NCI-H1694 treated with DMSO at 0.1 percent for 48 hours (cell line): ENCODE measurements at regions not wholly inside any gene's neighbourhood (a gene's known extent, or its start where the extent isn't known, plus 50 kb on each side); places are given as distances from the start of the nearest gene placed in this dataset.
"Not testable (repeated sequence)": the region's sequence is repeated elsewhere in the genome, so short reads cannot be mapped to it uniquely, and the experiment has no call there.

ENCODE experiments used
- DNase-seq: peaks from one replicate; lab custom pipeline; 2025; lab: John Stamatoyannopoulos, UW

GRCh38 chr21:35565204-35565611 lies 495.1 kb downstream of the SETD4 start:
- DNase-seq, result no peak

GRCh38 chr21:35563885-35564451 lies 496.4 kb downstream of the SETD4 start:
- no peak for DNase-seq

- DNase-seq, result no peak
Measured at GRCh38 chr21:35562876-35563275, 497.4 kb downstream of the SETD4 start.

- DNase-seq, result no peak
Measured at GRCh38 chr21:35561116-35561515, 499.2 kb downstream of the SETD4 start.

GRCh38 chr21:35559829-35560225 lies 500.5 kb downstream of the SETD4 start:
- DNase-seq, result no peak

GRCh38 chr21:35559128-35559828 lies 501.0 kb downstream of the SETD4 start:
- no peak for DNase-seq

DNA sequence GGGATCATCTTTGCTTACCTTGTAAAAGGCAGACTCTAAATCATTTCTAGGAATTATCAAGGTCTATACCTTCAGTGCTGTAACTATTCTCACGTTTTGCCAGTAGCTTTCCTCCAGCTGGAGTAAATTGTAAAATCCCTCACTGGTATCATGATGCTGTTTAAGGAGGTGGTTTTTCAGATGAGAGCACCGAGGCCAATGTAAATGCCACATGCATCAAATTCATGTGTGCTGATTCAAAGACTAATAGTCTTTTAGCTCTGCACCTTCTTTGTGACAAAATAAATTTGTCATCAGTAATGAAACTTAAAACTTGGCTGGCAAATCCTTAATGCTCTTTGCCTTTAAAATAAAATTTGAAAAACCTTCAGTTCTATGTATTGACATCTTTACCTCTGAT lies 503.8 kb downstream of the SETD4 start:
- no peak for DNase-seq

GRCh38 chr21:35552483-35552882 lies 503.4 kb upstream of the RUNX1 start:
- not testable (repeated sequence) for DNase-seq

DNA sequence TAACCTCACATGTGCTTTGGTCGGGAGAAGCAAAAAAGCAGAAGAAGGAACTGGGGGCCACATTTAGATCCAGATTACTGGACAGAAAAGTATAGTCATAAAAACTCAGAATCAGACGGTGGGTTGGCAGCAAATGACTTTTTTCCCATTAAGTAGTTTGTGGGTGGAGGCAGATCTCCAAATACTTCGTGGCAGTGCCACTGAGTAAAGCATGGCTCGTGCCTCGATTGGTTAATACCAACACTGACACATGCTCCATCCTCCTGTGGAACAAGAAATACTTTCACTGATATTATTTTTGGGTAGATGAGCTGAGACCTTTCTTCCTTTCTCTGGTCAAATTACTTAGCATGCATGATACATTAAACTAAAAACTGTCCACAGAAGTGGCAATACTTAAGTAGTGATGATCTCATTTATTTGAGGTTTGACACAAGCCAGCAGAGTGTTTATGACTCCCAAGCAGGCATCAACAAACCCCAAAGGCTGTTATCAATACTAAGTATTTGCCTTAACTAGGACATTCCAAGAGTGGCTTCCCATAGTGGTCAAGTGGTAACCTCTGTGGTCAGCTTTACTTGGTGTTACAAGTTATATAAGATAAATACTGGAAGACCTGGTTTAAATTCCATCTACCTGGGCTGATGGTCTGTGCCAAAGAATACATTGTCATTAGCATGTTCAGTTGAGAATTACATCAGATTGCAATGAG lies 500.0 kb upstream of the RUNX1 start:
- DNase-seq, result no peak

- no peak for DNase-seq
Measured at GRCh38 chr21:35547946-35548774, 499.1 kb upstream of the RUNX1 start.

DNA sequence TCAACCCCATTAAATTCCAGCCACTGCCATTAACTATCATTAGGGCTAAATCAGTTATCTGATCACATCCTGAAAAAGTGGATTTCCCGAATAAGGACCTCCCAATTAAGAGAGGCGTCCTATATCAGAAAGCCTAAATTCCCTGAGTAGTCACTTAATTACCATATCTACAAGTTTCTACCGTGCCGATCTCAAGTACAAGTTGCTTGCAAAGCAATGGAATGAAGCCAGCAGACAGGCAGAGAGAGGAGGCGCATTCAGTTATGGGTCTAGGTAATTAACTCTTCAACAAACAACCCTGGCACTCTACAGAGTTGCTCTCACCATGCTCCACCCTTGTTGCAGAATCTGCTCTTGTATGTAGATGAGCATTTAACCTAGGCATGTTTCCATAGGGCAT lies 494.6 kb upstream of the RUNX1 start:
- no peak for DNase-seq

GRCh38 chr21:35540950-35541638 lies 492.0 kb upstream of the RUNX1 start:
- DNase-seq, result no peak

DNA sequence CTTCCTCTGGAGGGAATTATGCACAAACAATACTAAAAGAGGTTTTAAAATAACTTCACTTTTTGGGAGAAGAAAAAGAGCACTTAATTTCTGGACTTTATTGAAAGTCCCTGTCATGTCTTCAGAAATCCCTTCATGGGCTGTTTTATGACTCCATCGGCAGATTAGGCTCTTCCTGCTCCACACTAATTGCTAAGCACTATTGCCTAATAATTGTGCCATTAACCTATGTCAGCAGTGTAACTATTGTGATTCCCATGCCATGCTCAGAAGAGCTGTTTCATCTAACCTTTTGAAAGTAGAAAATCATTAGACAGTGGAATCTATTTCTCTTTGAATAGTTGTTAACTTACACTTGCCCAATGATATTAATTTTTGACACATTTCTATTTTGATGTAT lies 489.3 kb upstream of the RUNX1 start:
- DNase-seq, result no peak

GRCh38 chr21:35537604-35538003 lies 488.5 kb upstream of the RUNX1 start:
- no peak for DNase-seq

GRCh38 chr21:35533893-35534292 lies 484.8 kb upstream of the RUNX1 start:
- no peak for DNase-seq

DNA sequence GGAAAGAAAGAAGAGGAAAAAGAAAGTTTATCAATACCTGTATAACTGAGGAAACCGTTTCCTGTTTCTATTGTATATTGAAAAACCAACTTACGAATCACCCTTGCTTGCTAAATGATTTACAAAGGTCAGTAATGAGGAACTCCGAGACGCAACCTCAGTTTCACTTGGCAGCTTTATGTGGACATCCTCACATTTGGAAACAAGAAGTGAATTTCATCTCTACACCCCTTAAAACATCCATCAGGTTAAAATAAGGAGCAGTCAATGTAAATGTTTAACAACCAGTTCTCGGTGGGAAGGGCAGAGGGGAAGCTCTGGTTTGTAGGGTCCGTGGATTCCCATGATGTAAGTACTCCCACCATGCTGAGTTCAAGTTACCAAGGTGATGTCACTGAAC lies 481.7 kb upstream of the RUNX1 start:
- DNase-seq, result no peak

GRCh38 chr21:35529171-35529863 lies 480.2 kb upstream of the RUNX1 start:
- DNase-seq, result no peak

DNA sequence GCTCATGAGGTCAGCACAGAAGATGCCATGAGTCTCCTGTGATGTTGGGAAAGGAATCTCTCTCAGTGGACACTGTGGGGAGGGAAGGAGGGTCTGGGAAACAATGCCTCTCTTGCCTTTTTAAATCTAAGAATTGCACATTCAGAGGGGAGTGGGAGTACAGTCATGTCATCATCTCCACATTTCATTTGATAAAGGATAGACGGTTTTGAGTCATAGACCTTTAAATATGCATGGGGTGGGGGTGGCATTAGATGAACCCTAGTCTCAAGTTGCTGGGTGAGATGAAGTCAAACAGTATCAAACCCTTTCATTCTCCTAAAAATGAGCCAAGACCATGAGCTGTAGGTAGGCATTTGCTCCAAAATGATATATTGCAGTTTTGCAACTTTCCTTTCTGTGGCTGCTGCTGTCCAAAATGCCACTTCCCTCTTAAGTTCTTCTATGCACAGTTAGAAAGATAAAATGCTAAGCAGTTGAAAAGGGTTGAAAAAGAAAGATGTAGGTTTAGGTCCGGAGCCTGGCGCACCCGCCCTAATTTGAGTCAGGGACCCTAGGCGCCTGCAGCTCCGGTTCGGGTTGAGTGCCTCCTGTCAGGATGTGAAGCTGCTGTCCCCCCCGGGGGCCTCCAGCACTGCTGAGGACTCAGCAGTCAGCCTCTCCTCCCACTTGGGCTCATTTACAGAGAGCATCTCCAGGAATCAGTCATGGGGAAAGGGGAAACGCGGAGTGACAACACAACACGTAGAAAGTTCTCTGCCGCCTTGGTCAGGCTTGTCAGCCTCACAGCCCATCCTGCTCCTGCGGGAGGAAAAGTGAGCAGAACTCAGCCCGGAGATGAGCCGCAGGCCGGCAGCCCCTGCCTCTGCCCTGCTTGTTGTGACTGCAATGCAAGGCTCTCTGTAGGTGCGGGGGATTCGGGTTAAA lies 479.3 kb upstream of the RUNX1 start:
- DNase-seq, result no peak

- DNase-seq, result no peak
Measured at GRCh38 chr21:35527358-35527757, 478.3 kb upstream of the RUNX1 start.

DNA sequence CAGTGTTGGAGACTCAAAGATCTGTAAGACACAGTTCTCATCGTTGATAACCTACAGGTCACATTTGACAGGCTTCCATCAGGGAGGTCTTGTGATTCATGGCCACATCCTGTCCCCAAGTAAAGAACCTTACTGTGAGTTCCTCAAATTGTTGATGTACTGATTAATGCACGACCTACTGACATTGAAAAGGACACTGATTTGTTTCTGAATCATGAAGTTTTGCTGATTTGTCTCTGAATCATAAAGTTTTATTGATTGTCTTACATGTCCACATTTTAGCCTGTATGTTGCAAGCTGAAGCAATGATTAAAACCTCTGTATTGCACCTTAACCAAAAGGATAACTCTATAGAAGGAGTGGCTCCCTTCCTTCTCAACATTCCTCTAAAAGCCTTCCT lies 476.3 kb upstream of the RUNX1 start:
- no peak for DNase-seq
